ENCODE measurements at regions not wholly inside any gene's neighbourhood (a gene's known extent, or its start where the extent isn't known, plus 50 kb on each side); places are given as distances from the start of the nearest gene placed in this dataset.

- Mint-ChIP-seq H3K36me3 (no peaks in the 10 kb centered on the region), H3K27me3 (peaks cover 0 to 13% (median 0%) of the 10 kb centered on the region in 3 donors), H3K4me3 (no peak overlapping the region), H3K27ac (no peak overlapping the region), H3K4me1 (no peaks in the 10 kb centered on the region), H3K9me3 (peaks cover 0 to 3% (median 0%) of the 10 kb centered on the region in 7 donors)
- DNase-seq = no peak
- no peak for ATAC-seq (ENCODE audit: low read depth in 2 of 2)
Measured at GRCh38 chr15:81573098-81573746, 199.2 kb upstream of the TMC3 start.

GRCh38 chr15:81572190-81572589, 198.2 kb upstream of the TMC3 start:
- no peak for DNase-seq
- peaks cover 0 to 3% (median 0%) of the 10 kb centered on the region in 7 donors for H3K9me3 Mint-ChIP-seq
- H3K4me3 Mint-ChIP-seq = no peak overlapping the region
- no peak for ATAC-seq (ENCODE audit: low read depth in 2 of 2)
- H3K27me3 Mint-ChIP-seq = peaks cover 0 to 16% (median 0%) of the 10 kb centered on the region in 3 donors
- no peaks in the 10 kb centered on the region for H3K36me3 Mint-ChIP-seq
- peak overlapping the region in 1 of 6 donors; percentile 14 for H3K27ac Mint-ChIP-seq
- H3K4me1 Mint-ChIP-seq = no peaks in the 10 kb centered on the region

GRCh38 chr15:81569286-81570080, 195.5 kb upstream of the TMC3 start:
- DNase-seq (no peak), ATAC-seq (ENCODE audit: low read depth in 2 of 2) (no peak)
- Mint-ChIP-seq H3K4me1 (no peaks in the 10 kb centered on the region), H3K36me3 (no peaks in the 10 kb centered on the region), H3K27me3 (peaks cover 0 to 10% (median 0%) of the 10 kb centered on the region in 3 donors), H3K27ac (no peak overlapping the region), H3K9me3 (peaks cover 0 to 4% (median 1%) of the 10 kb centered on the region in 7 donors), H3K4me3 (no peak overlapping the region)

DNA sequence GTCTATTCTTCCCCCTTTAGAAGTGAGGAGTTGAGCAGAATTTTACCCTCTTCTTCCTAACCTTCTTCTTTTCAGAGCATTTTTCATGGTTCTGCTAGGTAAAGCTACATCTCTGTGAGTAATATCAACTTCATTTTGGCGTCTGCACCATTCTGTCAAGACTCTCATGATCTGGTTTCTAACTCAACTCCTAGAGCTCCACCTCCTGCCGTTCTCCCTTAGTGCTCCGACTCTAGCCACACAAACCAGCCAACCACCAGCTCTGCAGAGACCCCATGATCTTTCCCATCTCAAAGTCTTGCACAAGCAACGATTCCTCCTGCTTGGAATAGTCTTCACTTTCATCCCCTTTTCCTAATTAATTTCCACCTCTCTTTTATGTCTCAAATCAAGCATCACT, 193.9 kb upstream of the TMC3 start:
- no peak overlapping the region for H3K4me3 Mint-ChIP-seq
- ATAC-seq (ENCODE audit: low read depth in 2 of 2) (no peak), DNase-seq (no peak)
- H3K27me3 Mint-ChIP-seq = peaks cover 0 to 10% (median 0%) of the 10 kb centered on the region in 3 donors
- H3K9me3 Mint-ChIP-seq = peaks cover 0 to 4% (median 1%) of the 10 kb centered on the region in 7 donors
- no peaks in the 10 kb centered on the region for H3K4me1 Mint-ChIP-seq
- peak overlapping the region in 1 of 6 donors; percentile 7 for H3K27ac Mint-ChIP-seq
- no peaks in the 10 kb centered on the region for H3K36me3 Mint-ChIP-seq

- H3K36me3 Mint-ChIP-seq = no peaks in the 10 kb centered on the region
- ATAC-seq (ENCODE audit: low read depth in 2 of 2) = no peak
- peaks cover 0 to under 1% (median 0%) of the 10 kb centered on the region in 3 donors for H3K27me3 Mint-ChIP-seq
- H3K9me3 Mint-ChIP-seq = peaks cover 0 to 9% (median 2%) of the 10 kb centered on the region in 7 donors
- no peak overlapping the region for H3K27ac Mint-ChIP-seq
- H3K4me1 Mint-ChIP-seq = no peaks in the 10 kb centered on the region
- no peak overlapping the region for H3K4me3 Mint-ChIP-seq
- DNase-seq = no peak
Measured at GRCh38 chr15:81562986-81563385, 189.0 kb upstream of the TMC3 start.

- H3K4me1 Mint-ChIP-seq = no peaks in the 10 kb centered on the region
- no peak for DNase-seq
- peaks cover 0 to 17% (median 3%) of the 10 kb centered on the region in 7 donors for H3K9me3 Mint-ChIP-seq
- no peak overlapping the region for H3K27ac Mint-ChIP-seq
- no peak overlapping the region for H3K4me3 Mint-ChIP-seq
- ATAC-seq (ENCODE audit: low read depth in 2 of 2) = no peak
- H3K27me3 Mint-ChIP-seq = peaks cover 0 to 5% (median 0%) of the 10 kb centered on the region in 3 donors
- H3K36me3 Mint-ChIP-seq = no peaks in the 10 kb centered on the region
Measured at GRCh38 chr15:81560405-81560804, 186.4 kb upstream of the TMC3 start.

GRCh38 chr15:81558056-81558455, 184.0 kb upstream of the TMC3 start:
- Mint-ChIP-seq H3K27me3 (peaks cover 5 to 10% (median 6%) of the 10 kb centered on the region in 3 donors), H3K4me1 (no peaks in the 10 kb centered on the region), H3K36me3 (no peaks in the 10 kb centered on the region), H3K27ac (no peak overlapping the region), H3K9me3 (peaks cover 0 to 17% (median 4%) of the 10 kb centered on the region in 7 donors), H3K4me3 (no peak overlapping the region)
- DNase-seq = no peak
- no peak for ATAC-seq (ENCODE audit: low read depth in 2 of 2)

DNA sequence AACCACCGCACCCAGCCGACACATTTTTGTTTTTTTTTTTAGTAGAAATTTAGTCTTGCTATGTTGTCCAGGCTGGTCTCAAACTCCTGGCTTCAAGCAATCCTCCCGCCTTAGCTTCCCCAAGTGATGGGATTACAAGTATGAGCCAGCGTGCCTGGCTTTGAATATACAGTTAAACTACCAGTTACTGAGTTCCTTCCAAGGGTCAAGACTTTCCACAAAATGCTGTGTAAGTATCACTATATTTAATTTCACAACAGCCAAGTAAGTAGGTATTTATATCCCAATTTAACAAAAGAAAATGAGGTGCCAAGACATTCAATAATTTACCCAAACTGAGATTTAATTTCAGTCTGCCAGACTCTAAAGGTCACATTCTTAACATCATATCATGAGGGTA, 181.3 kb upstream of the TMC3 start:
- H3K27me3 Mint-ChIP-seq = peaks cover 5 to 11% (median 7%) of the 10 kb centered on the region in 3 donors
- no peaks in the 10 kb centered on the region for H3K36me3 Mint-ChIP-seq
- no peak for DNase-seq
- no peaks in the 10 kb centered on the region for H3K4me1 Mint-ChIP-seq
- no peak overlapping the region for H3K27ac Mint-ChIP-seq
- no peak overlapping the region for H3K4me3 Mint-ChIP-seq
- no peak for ATAC-seq (ENCODE audit: low read depth in 2 of 2)
- H3K9me3 Mint-ChIP-seq = peaks cover 0 to 17% (median 4%) of the 10 kb centered on the region in 7 donors

- H3K9me3 Mint-ChIP-seq = no peaks in the 10 kb centered on the region
- peak overlapping the region in 1 of 6 donors; percentile 43 for H3K27ac Mint-ChIP-seq
Measured at GRCh38 chr15:81548365-81549130, 174.5 kb upstream of the TMC3 start.

GRCh38 chr15:81547521-81548132, 173.6 kb upstream of the TMC3 start:
- Mint-ChIP-seq H3K27ac (no peak overlapping the region), H3K27me3 (peaks cover 0 to 8% (median 6%) of the 10 kb centered on the region in 3 donors), H3K36me3 (no peaks in the 10 kb centered on the region), H3K4me1 (no peaks in the 10 kb centered on the region), H3K4me3 (no peak overlapping the region), H3K9me3 (no peaks in the 10 kb centered on the region)
- no peak for ATAC-seq (ENCODE audit: low read depth in 2 of 2)
- no peak for DNase-seq

More at GRCh38 chr15:81548365-81549130, 174.5 kb upstream of the TMC3 start:
- H3K4me3 Mint-ChIP-seq = no peak overlapping the region
- no peaks in the 10 kb centered on the region for H3K36me3 Mint-ChIP-seq
- H3K27me3 Mint-ChIP-seq = peaks cover 6 to 11% (median 8%) of the 10 kb centered on the region in 3 donors
- no peak for DNase-seq
- no peak for ATAC-seq (ENCODE audit: low read depth in 2 of 2)
- H3K4me1 Mint-ChIP-seq = no peaks in the 10 kb centered on the region

DNA sequence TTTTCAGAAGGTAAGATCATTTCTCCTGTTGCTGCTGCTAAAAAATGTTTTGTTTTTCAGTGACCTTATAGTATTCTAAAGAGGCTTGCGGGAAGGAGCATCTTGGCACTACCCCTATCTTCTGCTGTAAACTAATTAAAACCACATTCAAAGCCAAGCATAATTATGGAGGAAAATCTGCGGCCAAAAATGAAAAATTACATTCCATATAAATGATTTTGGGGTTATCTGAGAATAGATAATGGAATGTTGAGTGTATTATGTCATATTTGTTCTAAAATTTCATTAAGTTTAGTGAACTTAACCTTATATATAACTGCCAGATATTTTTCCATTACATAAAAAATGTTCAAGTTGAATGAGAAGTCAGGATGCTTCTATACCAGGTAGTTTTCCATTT, 170.4 kb upstream of the TMC3 start:
- Mint-ChIP-seq H3K4me3 (no peak overlapping the region), H3K4me1 (no peaks in the 10 kb centered on the region)

DNA sequence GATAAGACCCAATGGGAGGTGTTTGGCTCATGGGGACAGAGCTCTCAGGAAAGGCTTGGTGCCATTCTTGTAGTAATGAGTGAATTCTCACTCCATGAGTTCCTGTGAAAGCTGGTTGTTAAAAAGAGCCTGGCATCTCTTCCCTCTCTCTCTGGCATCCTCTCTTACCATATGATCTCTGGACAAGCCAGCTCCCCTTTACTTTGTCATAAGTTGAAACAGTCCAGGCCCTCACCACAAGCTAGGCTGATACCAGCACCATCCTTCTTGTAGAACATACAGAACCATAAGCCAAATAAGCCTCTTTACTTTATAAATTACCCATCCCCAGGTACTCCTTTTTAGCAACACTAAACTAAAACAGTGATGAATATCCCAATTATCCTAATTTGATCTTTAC, 166.9 kb upstream of the TMC3 start:
- ATAC-seq (ENCODE audit: low read depth in 2 of 2) = no peak
- no peak overlapping the region for H3K27ac Mint-ChIP-seq
- no peak overlapping the region for H3K4me3 Mint-ChIP-seq
- H3K27me3 Mint-ChIP-seq = peaks cover 0 to 4% (median 0%) of the 10 kb centered on the region in 3 donors
- H3K9me3 Mint-ChIP-seq = peaks cover 0 to 3% (median 0%) of the 10 kb centered on the region in 7 donors
- H3K4me1 Mint-ChIP-seq = no peaks in the 10 kb centered on the region
- no peaks in the 10 kb centered on the region for H3K36me3 Mint-ChIP-seq
- no peak for DNase-seq

More for the DNA sequence above, 170.4 kb upstream of the TMC3 start:
- no peaks in the 10 kb centered on the region for H3K36me3 Mint-ChIP-seq
- peaks cover 0 to 2% (median 0%) of the 10 kb centered on the region in 7 donors for H3K9me3 Mint-ChIP-seq
- no peak for DNase-seq
- H3K27me3 Mint-ChIP-seq = peaks cover 4 to 8% (median 6%) of the 10 kb centered on the region in 3 donors
- ATAC-seq (ENCODE audit: low read depth in 2 of 2) = no peak
- no peak overlapping the region for H3K27ac Mint-ChIP-seq

DNA sequence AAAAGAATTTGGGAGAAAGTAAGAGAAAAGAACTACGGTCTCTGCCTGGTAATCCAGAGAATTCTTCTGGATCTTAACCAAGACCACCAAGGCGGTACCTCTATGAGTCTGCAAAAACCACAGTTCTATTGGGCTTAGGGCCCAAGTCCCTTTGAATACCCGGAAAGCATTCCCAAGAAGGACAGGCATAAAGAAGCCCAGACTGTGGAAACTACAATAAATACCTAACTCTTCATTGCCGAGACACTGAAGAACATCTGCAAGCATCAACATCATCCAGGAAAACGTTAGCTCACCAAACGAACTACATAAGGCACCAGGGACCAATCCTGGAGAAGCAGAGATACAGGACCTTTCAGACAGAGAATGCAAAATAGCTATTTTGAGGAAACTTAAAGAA, 162.3 kb upstream of the TMC3 start:
- no peak overlapping the region for H3K27ac Mint-ChIP-seq
- peaks cover 0 to 2% (median 0%) of the 10 kb centered on the region in 7 donors for H3K9me3 Mint-ChIP-seq
- H3K4me3 Mint-ChIP-seq = no peak overlapping the region
- H3K4me1 Mint-ChIP-seq = no peaks in the 10 kb centered on the region
- H3K36me3 Mint-ChIP-seq = no peaks in the 10 kb centered on the region
- ATAC-seq (ENCODE audit: low read depth in 2 of 2) (no peak), DNase-seq (no peak)
- peaks cover 0 to 12% (median 4%) of the 10 kb centered on the region in 3 donors for H3K27me3 Mint-ChIP-seq

Measured in naive B cell (primary cell).